AG08395 (cell line): ENCODE measurements at regions not wholly inside any gene's neighbourhood (a gene's known extent, or its start where the extent isn't known, plus 50 kb on each side); places are given as distances from the start of the nearest gene placed in this dataset.
"Not testable (repeated sequence)": the region's sequence is repeated elsewhere in the genome, so short reads cannot be mapped to it uniquely, and the experiment has no call there.

Experiments
- DNase-seq: peaks from one replicate; pipeline ENCODE4 v3.0.0; 2012; ENCODE audit warnings: mixed read lengths, low spot score

- no peak for DNase-seq
Observed at GRCh38 chr4:14318671-14319070, 683.6 kb upstream of the CPEB2 start.

GRCh38 chr4:14321723-14322122, 680.6 kb upstream of the CPEB2 start:
- no peak for DNase-seq

GRCh38 chr4:14323191-14323590, 679.1 kb upstream of the CPEB2 start:
- DNase-seq: no peak

- no peak for DNase-seq
Observed at GRCh38 chr4:14329228-14329627, 673.1 kb upstream of the CPEB2 start.

GRCh38 chr4:14333616-14334015, 668.7 kb upstream of the CPEB2 start:
- no peak for DNase-seq

- no peak for DNase-seq
Observed at GRCh38 chr4:14334166-14334565, 668.1 kb upstream of the CPEB2 start.

GRCh38 chr4:14335872-14336271, 666.4 kb upstream of the CPEB2 start:
- no peak for DNase-seq

GRCh38 chr4:14336656-14337055, 665.6 kb upstream of the CPEB2 start:
- no peak for DNase-seq

- DNase-seq: no peak
Observed at GRCh38 chr4:14337892-14338584, 664.2 kb upstream of the CPEB2 start.

- no peak for DNase-seq
Observed at GRCh38 chr4:14338585-14339265, 663.6 kb upstream of the CPEB2 start.

- DNase-seq: no peak
Observed at GRCh38 chr4:14339715-14340114, 662.6 kb upstream of the CPEB2 start.

- DNase-seq: no peak
Observed at GRCh38 chr4:14340321-14340720, 662.0 kb upstream of the CPEB2 start.

GRCh38 chr4:14343961-14344360, 658.3 kb upstream of the CPEB2 start:
- no peak for DNase-seq

GRCh38 chr4:14345356-14345775, 656.9 kb upstream of the CPEB2 start:
- DNase-seq: peak; percentile 23

- no peak for DNase-seq
Observed at GRCh38 chr4:14347526-14347925, 654.8 kb upstream of the CPEB2 start.

- DNase-seq: no peak
Observed at GRCh38 chr4:14348506-14348905, 653.8 kb upstream of the CPEB2 start.

GRCh38 chr4:14358544-14359160, 643.6 kb upstream of the CPEB2 start:
- not testable (repeated sequence) for DNase-seq

GRCh38 chr4:14359991-14360390, 642.3 kb upstream of the CPEB2 start:
- no peak for DNase-seq

GRCh38 chr4:14361084-14361483, 641.2 kb upstream of the CPEB2 start:
- DNase-seq: no peak

- no peak for DNase-seq
Observed at GRCh38 chr4:14362385-14362784, 639.9 kb upstream of the CPEB2 start.

- no peak for DNase-seq
Observed at GRCh38 chr4:14364953-14365536, 637.2 kb upstream of the CPEB2 start.

GRCh38 chr4:14368391-14368790, 633.9 kb upstream of the CPEB2 start:
- DNase-seq: no peak

GRCh38 chr4:14371131-14371530, 631.1 kb upstream of the CPEB2 start:
- DNase-seq: no peak
